Lower lobe of right lung (tissue), 2 donors: ENCODE measurements at regions not wholly inside any gene's neighbourhood (a gene's known extent, or its start where the extent isn't known, plus 50 kb on each side); places are given as distances from the start of the nearest gene placed in this dataset.

Source experiments
- ATAC-seq, 2 donors: fragments of 200-7000 bp; cut with Tn5 transposase; one replicate each; pipeline ENCODE4 v1.9.1; 2020 to 2022; ENCODE audit warnings: mild to moderate bottlenecking in 2 of 2, moderate library complexity in 2 of 2
- DNase-seq: peaks from one replicate; pipeline ENCODE4 v3.0.0-alpha.2; 2020
- H3K27ac ChIP-seq: fragments of 200-600 bp; one replicate; pipeline ENCODE4 v1.8.0; 2022
- H3K27me3 ChIP-seq: fragments of 200-600 bp; one replicate; pipeline ENCODE4 v1.8.0; 2022; ENCODE audit warnings: low read depth
- H3K36me3 ChIP-seq: fragments of 200-600 bp; one replicate; pipeline ENCODE4 v1.8.0; 2022; ENCODE audit warnings: mild to moderate bottlenecking
- H3K4me1 ChIP-seq: fragments of 200-600 bp; one replicate; pipeline ENCODE4 v1.8.0; 2022
- H3K4me3 ChIP-seq: fragments of 200-600 bp; one replicate; pipeline ENCODE4 v1.8.0; 2022; ENCODE audit warnings: mild to moderate bottlenecking
- H3K9me3 ChIP-seq: fragments of 200-600 bp; one replicate; pipeline ENCODE4 v1.8.0; 2022
- CTCF ChIP-seq: fragments of 200-600 bp; IDR thresholded peaks from one replicate; pipeline ENCODE4 v1.8.0; 2022; ENCODE audit warnings: antibody characterized with exemption, mild to moderate bottlenecking
- intact Hi-C: fragments of 100-400 bp; cut with DNase I; formaldehyde crosslinking; loops from one replicate; pipeline ENCODE4 v1.11.0; 2022
- donor health status: DM: no; HTN: yes; CAD: no; lungs with severe emphysema.

DNA sequence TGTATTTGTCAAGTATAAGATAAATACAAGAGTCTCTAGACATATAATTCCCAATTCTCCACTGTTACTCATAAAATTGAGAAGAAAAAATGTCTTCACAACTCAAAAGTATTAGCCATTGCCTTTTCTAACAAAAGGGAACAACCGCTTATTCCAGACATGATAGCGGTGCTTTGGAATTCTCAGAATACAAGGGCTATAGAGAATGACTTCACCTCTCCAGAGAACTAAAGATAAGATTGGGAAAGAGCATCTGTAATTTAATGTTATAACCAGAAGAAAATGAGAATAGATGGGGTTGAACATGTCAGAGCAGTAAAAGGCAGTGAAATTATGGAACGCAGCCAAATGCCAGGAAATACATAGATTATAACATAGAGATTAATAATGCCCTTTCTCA, 730.8 kb downstream of the C6orf118 start:
- H3K27ac ChIP-seq: no peak overlapping the region
- H3K4me3 ChIP-seq: no peak overlapping the region
- no peaks in the 10 kb centered on the region for H3K4me1 ChIP-seq
- no peaks in the 10 kb centered on the region for H3K27me3 ChIP-seq
- peaks cover 6% of the 10 kb centered on the region for H3K9me3 ChIP-seq
- intact Hi-C loops: no loop called here
- H3K36me3 ChIP-seq: no peaks in the 10 kb centered on the region
- no peak for ATAC-seq
- no peak for TF ChIP-seq CTCF
- DNase-seq: no peak

DNA sequence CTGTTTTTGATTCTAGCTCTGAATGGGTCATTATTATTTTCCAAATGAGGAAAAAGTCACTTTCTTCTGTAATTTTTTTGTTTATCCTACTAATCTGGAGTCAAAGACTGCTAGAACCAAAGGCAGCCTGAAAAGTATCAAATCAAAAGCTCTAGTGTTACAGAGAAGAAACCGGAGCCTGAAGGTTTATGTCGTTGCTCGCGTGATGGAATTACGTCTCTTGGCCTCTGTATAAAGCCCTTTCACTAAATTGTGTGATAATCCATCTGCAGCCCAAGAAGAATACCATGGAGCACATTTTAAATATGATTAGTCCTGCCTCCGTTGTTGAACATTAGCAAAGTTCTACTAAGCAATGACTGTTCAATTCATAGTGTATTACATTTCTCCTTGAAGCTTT, 738.6 kb downstream of the C6orf118 start:
- DNase-seq: no peak
- no peak for ATAC-seq
- intact Hi-C loops: no loop called here

DNA sequence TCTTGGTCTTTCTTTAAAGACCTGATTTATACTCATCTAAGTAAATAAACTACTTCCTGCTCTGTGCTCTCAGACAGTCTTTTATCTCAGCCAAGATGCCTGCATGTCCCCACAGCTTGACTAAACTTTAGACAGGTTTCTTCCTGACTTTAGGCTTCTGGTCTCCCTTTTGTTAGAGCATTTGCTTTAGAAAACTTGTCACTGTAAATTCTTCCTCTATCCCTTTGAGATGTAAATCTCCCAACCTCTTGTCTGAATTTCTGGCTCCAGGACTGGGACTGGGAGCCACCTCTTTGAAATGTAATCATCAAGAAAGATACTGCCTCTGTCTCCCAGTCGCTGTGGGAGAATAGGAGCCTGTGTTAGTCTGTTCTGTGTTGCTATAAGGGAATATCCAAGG, 739.9 kb downstream of the C6orf118 start:
- intact Hi-C loops: no loop called here
- no peaks in the 10 kb centered on the region for H3K27me3 ChIP-seq
- no peaks in the 10 kb centered on the region for H3K4me1 ChIP-seq
- no peaks in the 10 kb centered on the region for H3K9me3 ChIP-seq
- H3K27ac ChIP-seq: no peak overlapping the region
- TF ChIP-seq CTCF: no peak
- ATAC-seq (no peak), DNase-seq (no peak)
- no peak overlapping the region for H3K4me3 ChIP-seq
- no peaks in the 10 kb centered on the region for H3K36me3 ChIP-seq

More for the DNA sequence above, 738.6 kb downstream of the C6orf118 start:
- TF ChIP-seq CTCF: no peak
- H3K36me3 ChIP-seq: no peaks in the 10 kb centered on the region
- H3K4me1 ChIP-seq: no peaks in the 10 kb centered on the region
- H3K4me3 ChIP-seq: no peak overlapping the region
- no peaks in the 10 kb centered on the region for H3K9me3 ChIP-seq
- H3K27me3 ChIP-seq: no peaks in the 10 kb centered on the region
- no peak overlapping the region for H3K27ac ChIP-seq

- Histone ChIP-seq H3K27ac (no peak overlapping the region), H3K4me3 (no peak overlapping the region), H3K36me3 (no peaks in the 10 kb centered on the region), H3K9me3 (peaks cover 7% of the 10 kb centered on the region), H3K27me3 (no peaks in the 10 kb centered on the region), H3K4me1 (no peaks in the 10 kb centered on the region)
- intact Hi-C loops: no loop called here
- TF ChIP-seq CTCF: no peak
- no peak for DNase-seq
- ATAC-seq: no peak
These were observed 745.5 kb downstream of the C6orf118 start for GRCh38 chr6:164563924-164564323.

GRCh38 chr6:164561656-164562055, 747.7 kb downstream of the C6orf118 start:
- Histone ChIP-seq H3K36me3 (no peaks in the 10 kb centered on the region), H3K27me3 (no peaks in the 10 kb centered on the region), H3K4me3 (no peak overlapping the region), H3K9me3 (peaks cover 7% of the 10 kb centered on the region), H3K4me1 (no peaks in the 10 kb centered on the region), H3K27ac (no peak overlapping the region)
- no peak for ATAC-seq
- intact Hi-C loops: no loop called here
- DNase-seq: no peak
- TF ChIP-seq CTCF: no peak
